Activated T-cell treated with anti-CD3 and anti-CD28 coated beads for 24 hours (primary cell): ENCODE measurements at regions not wholly inside any gene's neighbourhood (a gene's known extent, or its start where the extent isn't known, plus 50 kb on each side); places are given as distances from the start of the nearest gene placed in this dataset.

Source experiments
- DNase-seq: peaks from one replicate; pipeline ENCODE4 v3.0.0-alpha.2; 2020; ENCODE audit warnings: low read depth

- DNase-seq: no peak
Observed at GRCh38 chr5:57839437-57840079, 356.9 kb upstream of the ACTBL2 start.

- no peak for DNase-seq
Observed at GRCh38 chr5:57839025-57839424, 356.4 kb upstream of the ACTBL2 start.

- DNase-seq: no peak
Observed at GRCh38 chr5:57836921-57837320, 354.3 kb upstream of the ACTBL2 start.

DNA sequence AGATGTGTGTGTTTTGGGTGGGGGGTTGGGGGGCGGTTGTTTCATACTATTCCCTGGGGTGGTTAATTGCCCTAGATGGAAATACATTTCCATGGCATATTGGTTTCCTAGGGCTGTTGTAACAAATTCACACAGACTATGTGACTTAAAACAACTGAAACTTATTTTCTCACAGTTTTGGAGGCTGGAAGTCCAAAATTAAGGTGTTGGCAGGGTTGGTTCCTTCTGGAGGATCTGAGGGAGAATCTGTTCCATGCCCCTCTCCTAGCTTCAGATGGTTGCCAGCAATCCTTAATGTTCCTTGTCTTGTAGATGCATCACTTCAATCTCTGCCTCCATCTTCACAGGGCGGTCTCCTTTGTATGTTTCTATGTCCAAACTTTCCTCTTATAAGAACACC, 353.7 kb upstream of the ACTBL2 start:
- DNase-seq: no peak

DNA sequence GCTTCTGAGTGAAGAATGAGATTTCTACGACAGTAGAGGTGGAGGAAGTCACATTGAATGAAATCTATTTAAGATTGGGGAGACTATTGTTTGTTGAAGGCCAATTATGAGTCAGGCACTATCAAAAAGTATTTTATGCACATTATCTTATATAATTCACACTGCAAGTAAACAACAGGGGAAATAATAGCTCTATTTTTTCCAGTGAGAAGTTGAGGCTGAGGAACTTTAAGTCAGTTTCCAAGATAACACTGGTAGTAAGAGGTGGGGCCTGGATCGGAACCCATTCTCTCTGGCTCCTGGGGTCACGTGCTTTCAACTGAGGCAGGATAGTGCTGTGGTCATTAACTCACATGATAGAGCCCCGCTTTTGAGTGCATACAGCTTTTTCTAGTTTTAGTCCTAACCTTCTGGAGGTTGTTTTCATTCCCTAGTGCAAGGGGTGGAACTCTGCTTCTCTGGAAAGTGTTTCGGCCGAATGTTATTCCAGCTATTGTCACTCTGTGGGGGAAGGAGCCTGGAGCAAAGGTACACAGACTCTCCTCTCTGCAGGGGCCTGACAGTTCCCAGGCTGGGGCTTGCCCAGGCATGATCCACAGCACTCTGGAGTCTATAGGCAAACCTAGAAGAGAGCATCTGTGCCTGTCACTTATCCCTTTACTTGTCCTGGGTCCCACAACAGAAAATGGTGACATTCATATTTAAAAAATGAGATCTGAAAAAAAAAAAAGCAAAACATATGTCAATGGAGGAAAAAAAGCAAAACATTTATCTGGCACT, 352.4 kb upstream of the ACTBL2 start:
- DNase-seq: no peak

DNA sequence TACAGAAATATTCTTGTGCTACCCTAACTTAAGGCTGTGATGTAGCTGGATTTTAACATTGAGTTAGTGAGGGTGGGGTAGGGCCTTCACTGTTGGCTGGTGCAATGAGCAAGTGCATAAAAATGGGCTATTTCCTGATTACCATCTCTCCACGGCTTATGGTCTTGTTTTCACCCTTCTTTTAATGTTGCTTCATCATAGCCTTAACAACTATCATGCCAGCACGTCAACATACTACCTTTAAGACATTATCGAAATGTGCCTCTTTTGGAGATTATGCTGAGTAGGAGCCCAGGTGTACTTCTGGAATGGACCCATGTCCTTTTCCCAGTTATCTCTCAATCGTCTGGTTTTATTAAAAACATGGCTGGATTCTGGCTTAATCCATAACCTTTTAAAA, 350.9 kb upstream of the ACTBL2 start:
- DNase-seq: no peak

DNA sequence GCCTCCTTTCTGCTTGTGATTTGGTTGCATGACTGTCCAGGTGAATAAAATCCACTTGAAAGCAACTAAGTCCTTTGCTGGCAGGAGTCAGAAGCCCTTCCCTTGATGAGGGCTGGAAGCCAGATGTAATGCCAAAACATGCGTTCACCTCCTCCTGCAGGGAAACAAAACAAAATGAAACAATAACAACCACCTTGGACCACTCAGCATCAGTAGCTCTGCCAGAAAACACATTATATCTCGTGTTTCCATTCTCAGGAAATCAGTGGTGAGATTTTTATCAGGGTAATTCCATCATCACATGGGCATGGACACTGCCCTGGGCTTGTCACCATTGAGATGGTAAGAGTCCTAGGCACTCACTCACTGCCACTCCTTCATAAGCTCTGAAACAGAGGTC, 350.3 kb upstream of the ACTBL2 start:
- no peak for DNase-seq

DNA sequence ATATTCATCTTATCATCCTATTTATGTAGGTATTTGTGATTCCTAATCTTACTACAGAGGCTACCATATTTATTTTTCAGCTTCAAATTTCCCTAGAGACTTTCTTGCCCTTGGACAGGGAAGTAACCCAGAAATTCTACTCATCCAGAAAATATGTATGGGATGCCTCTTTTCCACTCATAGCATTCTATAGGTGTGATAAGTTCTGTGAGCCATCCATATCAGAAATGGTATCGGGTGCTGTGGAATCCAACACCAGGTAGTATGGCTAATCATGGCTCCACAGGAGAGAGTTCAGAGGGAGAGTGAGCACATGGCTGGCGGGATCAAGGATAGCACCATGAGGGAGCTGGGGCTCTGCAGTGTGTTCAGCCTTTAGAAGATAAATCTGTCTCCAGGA, 349.3 kb upstream of the ACTBL2 start:
- DNase-seq: no peak

- no peak for DNase-seq
Observed at GRCh38 chr5:57831090-57831489, 348.5 kb upstream of the ACTBL2 start.

DNA sequence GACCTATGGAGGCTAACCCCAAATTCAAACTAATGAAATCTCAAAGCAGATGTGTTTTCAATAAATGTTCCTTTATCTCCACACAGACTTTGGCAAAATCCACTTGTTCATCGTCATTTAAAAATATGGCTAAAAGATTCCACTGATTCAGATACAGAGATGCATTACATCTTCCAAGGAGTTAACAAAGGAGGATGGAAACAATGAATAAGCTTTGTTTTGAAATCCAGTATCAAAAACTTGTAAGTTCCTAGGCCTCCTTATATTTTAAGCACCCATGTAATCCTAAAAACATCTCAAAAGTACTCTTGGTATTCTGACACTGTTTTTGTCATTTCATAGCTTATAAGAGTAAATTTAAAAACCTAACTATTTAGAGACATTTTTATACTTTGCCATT, 345.6 kb upstream of the ACTBL2 start:
- DNase-seq: no peak

- DNase-seq: no peak
Observed at GRCh38 chr5:57825031-57825686, 342.5 kb upstream of the ACTBL2 start.

- DNase-seq: no peak
Observed at GRCh38 chr5:57824623-57825022, 342.0 kb upstream of the ACTBL2 start.

- DNase-seq: no peak
Observed at GRCh38 chr5:57824047-57824446, 341.4 kb upstream of the ACTBL2 start.

DNA sequence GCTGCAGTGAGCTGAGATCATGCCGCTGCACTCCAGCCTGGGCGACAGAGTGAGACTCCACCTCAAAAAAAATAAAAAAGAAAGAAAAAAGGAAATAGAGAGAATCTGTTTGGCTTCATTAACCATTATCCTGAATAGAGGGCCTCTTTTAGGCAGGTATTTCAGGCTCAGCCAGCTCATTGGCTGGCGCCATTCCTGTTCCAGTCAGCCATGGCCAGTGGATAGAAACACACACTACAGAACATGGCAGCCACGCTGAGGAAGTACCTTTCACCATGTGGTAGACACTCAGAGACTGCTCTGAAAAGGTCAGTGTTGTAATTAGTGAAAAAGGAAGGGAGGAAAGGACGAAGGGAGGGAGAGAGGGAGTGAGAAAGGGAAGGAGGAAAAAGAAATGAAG, 340.0 kb upstream of the ACTBL2 start:
- no peak for DNase-seq

GRCh38 chr5:57818397-57818796, 335.8 kb upstream of the ACTBL2 start:
- no peak for DNase-seq

DNA sequence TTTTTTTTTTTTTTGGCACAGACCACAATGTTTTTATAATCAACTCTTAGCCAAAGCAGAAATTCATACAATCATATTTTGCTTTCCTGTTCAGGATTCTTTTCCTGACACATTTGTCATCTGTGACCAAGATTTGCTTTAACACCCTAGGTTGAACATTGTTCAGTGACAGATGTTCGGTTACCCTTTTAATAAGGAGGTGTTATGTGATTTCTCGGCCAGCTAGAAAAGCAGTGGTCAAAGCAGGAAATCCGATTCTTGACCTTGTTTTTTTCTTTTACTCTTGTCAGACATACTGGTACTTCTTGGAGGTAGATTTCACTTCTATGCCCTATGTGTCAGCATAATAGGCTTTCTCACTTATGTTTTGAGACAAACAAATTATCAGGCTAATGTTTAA, 335.3 kb upstream of the ACTBL2 start:
- no peak for DNase-seq

DNA sequence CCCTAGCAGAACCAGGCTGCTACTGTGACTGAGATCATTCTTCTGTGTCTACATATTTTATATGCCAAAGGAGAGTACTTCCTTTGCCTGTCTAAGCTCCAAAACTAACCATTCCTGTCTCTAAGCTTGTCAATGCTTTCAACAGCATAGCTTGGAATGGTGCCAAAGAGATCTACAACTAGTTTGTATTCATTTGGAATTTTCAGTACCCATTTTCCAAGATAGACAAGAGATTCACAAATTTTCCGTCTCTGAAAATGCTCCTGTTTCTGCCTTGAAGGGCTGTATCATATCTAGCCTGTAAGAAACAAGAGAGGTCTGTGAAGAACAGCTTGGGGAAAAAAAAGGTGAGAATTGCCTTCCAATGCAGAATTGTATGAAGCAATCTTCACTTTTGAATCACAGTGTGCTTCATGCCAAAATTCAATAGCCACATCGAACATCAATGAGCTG, 334.4 kb upstream of the ACTBL2 start:
- DNase-seq: no peak

DNA sequence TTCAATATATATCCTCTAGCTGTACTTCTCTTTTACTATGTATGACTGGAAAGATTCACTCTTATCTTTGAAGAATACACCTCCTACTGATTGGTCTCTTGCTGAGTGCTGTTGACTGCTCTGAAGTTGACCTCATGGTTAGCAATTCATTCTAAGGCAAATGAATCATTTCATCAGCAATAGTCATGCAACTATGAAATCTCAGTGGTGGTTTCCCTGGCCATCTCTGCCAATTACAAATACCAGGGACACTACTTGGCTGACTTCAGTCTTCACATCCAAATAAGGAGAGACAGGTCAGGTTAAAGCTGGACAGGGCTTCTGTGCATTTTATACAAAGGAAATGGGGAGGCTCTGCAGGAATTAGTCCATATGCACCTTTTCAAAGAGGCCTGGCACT, 333.5 kb upstream of the ACTBL2 start:
- DNase-seq: no peak

- no peak for DNase-seq
Observed at GRCh38 chr5:57805732-57806131, 323.1 kb upstream of the ACTBL2 start.

DNA sequence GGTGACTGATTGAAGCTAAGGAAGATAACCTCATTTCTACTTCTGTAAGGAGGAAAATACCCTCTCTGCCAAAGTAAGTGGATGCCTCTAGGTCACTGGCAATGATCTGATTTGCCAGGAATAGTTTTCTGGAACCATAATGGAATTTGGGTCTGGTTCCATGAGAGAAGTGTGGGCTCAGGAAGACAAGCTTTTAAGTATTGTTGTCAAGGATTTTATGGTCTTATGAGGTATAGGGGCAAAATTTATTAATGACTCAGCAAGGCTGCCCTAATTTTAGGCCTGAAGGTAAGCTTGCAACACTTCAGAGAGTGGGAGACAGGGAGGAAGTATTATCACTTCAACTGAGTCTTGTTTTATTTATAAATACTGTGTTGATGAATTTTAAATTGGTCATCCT, 322.6 kb upstream of the ACTBL2 start:
- no peak for DNase-seq

DNA sequence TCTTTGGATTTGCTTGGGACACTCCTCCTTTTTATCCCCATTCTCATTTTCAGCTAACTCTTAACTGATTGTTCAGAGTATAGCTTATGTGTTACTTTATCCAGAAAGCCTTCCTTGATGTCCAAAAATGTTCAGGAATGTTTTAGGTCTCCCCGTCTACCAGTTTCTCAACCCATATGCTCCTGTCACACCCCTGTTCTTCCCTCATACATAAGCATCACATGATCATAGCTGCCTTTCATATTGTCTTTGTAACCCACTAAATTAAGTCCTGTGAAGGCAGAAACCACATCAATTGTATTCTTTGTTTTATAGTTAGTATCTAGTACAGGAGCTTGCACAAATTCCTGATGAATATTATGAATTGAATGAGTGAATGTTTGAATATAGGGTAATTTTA, 321.9 kb upstream of the ACTBL2 start:
- DNase-seq: no peak

DNA sequence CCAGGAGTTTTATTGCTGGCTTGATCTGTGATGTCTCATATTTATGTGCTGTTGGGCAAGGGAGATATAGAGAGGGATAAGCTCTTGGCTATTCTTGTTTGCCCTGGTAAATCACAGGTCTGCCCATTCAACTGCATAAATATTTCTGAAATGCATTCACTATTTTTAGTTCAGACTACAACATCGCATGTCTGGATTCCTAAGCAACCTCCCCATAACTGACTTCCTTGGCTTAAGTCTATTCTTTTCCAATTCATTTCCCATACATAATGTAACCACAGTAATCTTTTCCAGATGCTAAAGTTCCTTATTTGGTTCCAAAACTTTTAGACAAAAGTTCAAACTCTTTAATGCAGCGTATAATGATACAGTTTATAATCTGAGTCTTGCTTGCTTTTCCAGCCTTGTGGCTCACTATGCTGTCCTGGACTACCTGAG, 321.4 kb upstream of the ACTBL2 start:
- no peak for DNase-seq

GRCh38 chr5:57802131-57802530, 319.5 kb upstream of the ACTBL2 start:
- DNase-seq: no peak
